H9 (cell line): ENCODE measurements at regions not wholly inside any gene's neighbourhood (a gene's known extent, or its start where the extent isn't known, plus 50 kb on each side); places are given as distances from the start of the nearest gene placed in this dataset.

Experiments
- DNase-seq: peaks from one replicate; pipeline ENCODE4 v3.0.0-alpha.2; 2017
- H2AFZ ChIP-seq: one replicate; pipeline ENCODE4 v1.6.1; 2013; ENCODE audit warnings: mild to moderate bottlenecking, low read length, control low read depth, moderate library complexity
- H2AK5ac ChIP-seq: 2 replicates; pipeline ENCODE4 v1.6.1; 2013; ENCODE audit warnings: low read length, control low read depth, mixed read lengths; ENCODE audit not compliant: insufficient read length
- H2BK120ac ChIP-seq: one replicate; pipeline ENCODE4 v1.6.1; 2013; ENCODE audit warnings: low read depth, mild to moderate bottlenecking, low read length, control low read depth, inconsistent platforms; ENCODE audit not compliant: poor library complexity, severe bottlenecking
- H2BK12ac ChIP-seq: 2 replicates; pipeline ENCODE4 v1.6.1; 2013; ENCODE audit warnings: low read length, control low read depth, mixed read lengths, low read depth; ENCODE audit not compliant: insufficient read length
- H2BK15ac ChIP-seq: 2 replicates; pipeline ENCODE4 v1.6.1; 2013; ENCODE audit warnings: low read depth, low read length, control low read depth
- H2BK20ac ChIP-seq: one replicate; pipeline ENCODE4 v1.6.1; 2013; ENCODE audit warnings: low read depth, mild to moderate bottlenecking, low read length, control low read depth, inconsistent platforms; ENCODE audit not compliant: poor library complexity, severe bottlenecking
- H2BK5ac ChIP-seq: 2 replicates; pipeline ENCODE4 v1.6.1; 2013; ENCODE audit warnings: low read length, control low read depth, mixed read lengths; ENCODE audit not compliant: insufficient read length
- H3K14ac ChIP-seq: 2 replicates; pipeline ENCODE4 v1.6.1; 2013; ENCODE audit warnings: low read length, control low read depth; ENCODE audit not compliant: insufficient read depth
- H3K18ac ChIP-seq: 2 replicates; pipeline ENCODE4 v1.6.1; 2013; ENCODE audit warnings: low read depth, mild to moderate bottlenecking, mixed read lengths, low read length, control low read depth; ENCODE audit not compliant: insufficient read length
- H3K23ac ChIP-seq: 2 replicates; pipeline ENCODE4 v1.6.1; 2013; ENCODE audit warnings: low read length, control low read depth, mixed read lengths, low read depth; ENCODE audit not compliant: insufficient read length
- H3K23me2 ChIP-seq: 2 replicates; pipeline ENCODE4 v1.6.1; 2013; ENCODE audit warnings: low read depth, mild to moderate bottlenecking, mixed read lengths, low read length, control low read depth; ENCODE audit not compliant: insufficient read length, poor library complexity, severe bottlenecking
- H3K27ac ChIP-seq: 2 replicates; pipeline ENCODE4 v1.5.1; 2013; ENCODE audit warnings: low read length, control low read depth, mixed read lengths, low read depth; ENCODE audit not compliant: insufficient read length
- H3K27me3 ChIP-seq: 2 replicates; pipeline ENCODE4 v1.6.1; 2013; ENCODE audit warnings: low read length, control low read depth, inconsistent platforms; ENCODE audit not compliant: insufficient read depth
- H3K4ac ChIP-seq: 2 replicates; pipeline ENCODE4 v1.6.1; 2013; ENCODE audit warnings: low read depth, mild to moderate bottlenecking, control low read depth, inconsistent platforms, low read length, moderate library complexity
- H3K4me1 ChIP-seq: 2 replicates; pipeline ENCODE4 v1.6.1; 2013; ENCODE audit warnings: low read length, control low read depth, inconsistent platforms; ENCODE audit not compliant: insufficient read depth
- H3K4me2 ChIP-seq: 2 replicates; pipeline ENCODE4 v1.6.1; 2013; ENCODE audit warnings: low read length, control low read depth, mixed read lengths; ENCODE audit not compliant: insufficient read length, insufficient read depth
- H3K56ac ChIP-seq: 2 replicates; pipeline ENCODE4 v1.6.1; 2013; ENCODE audit warnings: low read depth, mild to moderate bottlenecking, mixed read lengths, low read length, control low read depth; ENCODE audit not compliant: insufficient read length
- H3K79me1 ChIP-seq: 2 replicates; pipeline ENCODE4 v1.6.1; 2013; ENCODE audit warnings: low read depth, mild to moderate bottlenecking, moderate library complexity, low read length, control low read depth, inconsistent platforms; ENCODE audit not compliant: insufficient read depth, poor library complexity, severe bottlenecking
- H3K79me2 ChIP-seq: 2 replicates; pipeline ENCODE4 v1.6.1; 2013; ENCODE audit warnings: low read length, control low read depth, inconsistent platforms; ENCODE audit not compliant: insufficient read depth
- H3K9ac ChIP-seq: 2 replicates; pipeline ENCODE4 v1.6.1; 2013; ENCODE audit warnings: low read length, control low read depth, mixed read lengths; ENCODE audit not compliant: insufficient read length; ENCODE audit errors: extremely low read depth
- H3K9me3 ChIP-seq: one replicate; pipeline ENCODE4 v1.6.1; 2013; ENCODE audit warnings: low read depth, low read length, inconsistent platforms; ENCODE audit not compliant: control insufficient read depth
- H3T11ph ChIP-seq: one replicate; pipeline ENCODE4 v1.6.1; 2013; ENCODE audit warnings: mild to moderate bottlenecking, low read length, control low read depth, inconsistent platforms
- H4K20me1 ChIP-seq: one replicate; pipeline ENCODE4 v1.6.1; 2013; ENCODE audit not compliant: control insufficient read depth, insufficient read length, insufficient read depth
- H4K5ac ChIP-seq: 2 replicates; pipeline ENCODE4 v1.6.1; 2013; ENCODE audit warnings: low read depth, mild to moderate bottlenecking, mixed read lengths, low read length, control low read depth; ENCODE audit not compliant: insufficient read length
- H4K8ac ChIP-seq: replicated peaks from 2 replicates; pipeline ENCODE4 v1.6.1; 2013; ENCODE audit warnings: low read length, control low read depth, mixed read lengths, low read depth; ENCODE audit not compliant: insufficient read length
- H4K91ac ChIP-seq: 2 replicates; pipeline ENCODE4 v1.6.1; 2013; ENCODE audit warnings: low read depth, mild to moderate bottlenecking, moderate library complexity, mixed read lengths, low read length, control low read depth; ENCODE audit not compliant: insufficient read length
- H3K27ac Mint-ChIP-seq, 3 experiments: 2 replicates in 2 of 3; 3 replicates in 1 of 3; pipeline ENCODE4 v1.8.0; 2020 to 2021; ENCODE audit warnings: mixed read lengths in 3 of 3, mild to moderate bottlenecking in 1 of 3, moderate library complexity in 1 of 3
- H3K27me3 Mint-ChIP-seq: 2 replicates; pipeline ENCODE4 v1.8.0; 2021; ENCODE audit warnings: low read depth, mild to moderate bottlenecking, moderate library complexity, mixed read lengths
- H3K36me3 Mint-ChIP-seq, 3 experiments: 2 replicates in 2 of 3; 3 replicates in 1 of 3; pipeline ENCODE4 v1.8.0; 2020 to 2021; ENCODE audit warnings: low read depth in 3 of 3, mixed read lengths in 3 of 3; ENCODE audit not compliant: insufficient read depth in 1 of 3
- H3K4me1 Mint-ChIP-seq, 2 experiments: 2 replicates each; pipeline ENCODE4 v1.8.0; 2020; ENCODE audit warnings: mixed read lengths in 2 of 2
- H3K4me3 Mint-ChIP-seq, 2 experiments: 2 replicates in 1 of 2; 3 replicates in 1 of 2; pipeline ENCODE4 v1.8.0; 2020 to 2021; ENCODE audit warnings: mild to moderate bottlenecking in 2 of 2, mixed read lengths in 2 of 2, moderate library complexity in 1 of 2
- H3K9me3 Mint-ChIP-seq, 2 experiments: 2 replicates in 1 of 2; 3 replicates in 1 of 2; pipeline ENCODE4 v1.8.0; 2020; ENCODE audit warnings: mild to moderate bottlenecking in 2 of 2, mixed read lengths in 2 of 2, moderate library complexity in 1 of 2
- WGBS: extraction: QIAGEN DNeasy Blood & Tissue Kit; methylation state at CpG from one replicate; pipeline ENCODE4 v1.1.7; 2013; ENCODE audit warnings: missing lambda C conversion rate, low lambda C conversion rate, mixed read lengths; ENCODE audit not compliant: insufficient read length; ENCODE audit errors: extremely low coverage; 5-methylcytosine and 5-hydroxymethylcytosine counted together
- TF ChIP-seq, protein P1 (sequence below): fragments of 200-600 bp; sonication (generic); conservative IDR thresholded peaks from 3 replicates; pipeline ENCODE4 v1.8.0; 2021; ENCODE audit warnings: antibody characterized with exemption, mild to moderate bottlenecking

DNA sequence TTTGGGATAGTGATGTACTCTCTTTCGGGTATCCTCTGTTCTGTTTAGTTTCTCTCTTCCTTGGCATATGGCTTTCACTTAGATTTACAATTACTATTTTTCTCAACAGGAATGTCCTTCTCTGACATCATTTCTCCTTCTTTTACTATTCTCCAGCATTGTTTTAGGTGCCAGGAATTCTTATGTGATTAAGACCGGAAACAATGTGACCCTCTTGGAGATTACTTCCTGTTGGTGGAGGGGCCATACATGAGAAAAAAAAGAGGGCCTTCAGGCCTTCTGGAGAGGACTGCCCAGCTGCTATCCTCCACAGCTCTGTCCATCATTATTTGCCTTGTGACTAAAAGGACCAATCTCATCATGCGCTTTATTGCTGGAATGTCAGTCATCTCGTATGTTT, 50.4 kb upstream of the ADAMTS5 start:
- TF ChIP-seq, protein P1, sequence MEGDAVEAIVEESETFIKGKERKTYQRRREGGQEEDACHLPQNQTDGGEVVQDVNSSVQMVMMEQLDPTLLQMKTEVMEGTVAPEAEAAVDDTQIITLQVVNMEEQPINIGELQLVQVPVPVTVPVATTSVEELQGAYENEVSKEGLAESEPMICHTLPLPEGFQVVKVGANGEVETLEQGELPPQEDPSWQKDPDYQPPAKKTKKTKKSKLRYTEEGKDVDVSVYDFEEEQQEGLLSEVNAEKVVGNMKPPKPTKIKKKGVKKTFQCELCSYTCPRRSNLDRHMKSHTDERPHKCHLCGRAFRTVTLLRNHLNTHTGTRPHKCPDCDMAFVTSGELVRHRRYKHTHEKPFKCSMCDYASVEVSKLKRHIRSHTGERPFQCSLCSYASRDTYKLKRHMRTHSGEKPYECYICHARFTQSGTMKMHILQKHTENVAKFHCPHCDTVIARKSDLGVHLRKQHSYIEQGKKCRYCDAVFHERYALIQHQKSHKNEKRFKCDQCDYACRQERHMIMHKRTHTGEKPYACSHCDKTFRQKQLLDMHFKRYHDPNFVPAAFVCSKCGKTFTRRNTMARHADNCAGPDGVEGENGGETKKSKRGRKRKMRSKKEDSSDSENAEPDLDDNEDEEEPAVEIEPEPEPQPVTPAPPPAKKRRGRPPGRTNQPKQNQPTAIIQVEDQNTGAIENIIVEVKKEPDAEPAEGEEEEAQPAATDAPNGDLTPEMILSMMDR, result no peak
- no CpG with 5 or more reads among the region's 4 CpGs for WGBS
- Histone ChIP-seq H3K9ac (no peak overlapping the region), H2AK5ac (no peak overlapping the region), H4K5ac (no peak overlapping the region), H3K14ac (no peak overlapping the region), H2BK120ac (no peak overlapping the region), H3K9me3 (no peaks in the 10 kb centered on the region), H3K79me1 (no peaks in the 10 kb centered on the region), H3K4ac (no peak overlapping the region), H2BK12ac (no peak overlapping the region), H4K91ac (no peak overlapping the region), H2BK20ac (no peak overlapping the region), H3K56ac (no peak overlapping the region), H3T11ph (no peak overlapping the region), H4K8ac (no peak overlapping the region), H3K79me2 (no peaks in the 10 kb centered on the region), H2BK15ac (no peak overlapping the region), H2BK5ac (no peak overlapping the region), H3K18ac (no peak overlapping the region), H2AFZ (no peak overlapping the region), H3K4me2 (no peak overlapping the region), H3K4me1 (no peaks in the 10 kb centered on the region), H3K27me3 (no peaks in the 10 kb centered on the region), H3K23ac (no peak overlapping the region), H4K20me1 (no peaks in the 10 kb centered on the region), H3K23me2 (no peaks in the 10 kb centered on the region), H3K27ac (no peak overlapping the region)
- DNase-seq, result no peak
- no peaks in the 10 kb centered on the region for H3K27me3 Mint-ChIP-seq
- H3K4me3 Mint-ChIP-seq, result no peak overlapping the region
- peaks cover 13 to 15% of the 10 kb centered on the region in 2 experiments for H3K4me1 Mint-ChIP-seq
- H3K9me3 Mint-ChIP-seq, result peaks cover 0 to 2% of the 10 kb centered on the region in 2 experiments; a peak in 2 of 5 replicates
- H3K27ac Mint-ChIP-seq, result peak overlapping the region in 1 of 3 experiments; percentile 63; a peak in 1 of 7 replicates
- H3K36me3 Mint-ChIP-seq, result no peaks in the 10 kb centered on the region; a peak in 1 of 7 replicates
